HEK293 (cell line): ENCODE measurements at regions not wholly inside any gene's neighbourhood (a gene's known extent, or its start where the extent isn't known, plus 50 kb on each side); places are given as distances from the start of the nearest gene placed in this dataset.

ENCODE experiments used
- CTCF ChIA-PET: fragments of 350-600 bp; formaldehyde crosslinking; extraction: SDS; loops from one replicate; lab custom pipeline; 2021; ENCODE audit warnings: antibody characterized with exemption; lab: Yijun Ruan, JAX
- POLR2A ChIA-PET: fragments of 300-600 bp; formaldehyde crosslinking; extraction: SDS; loops from one replicate; lab custom pipeline; 2020; ENCODE audit warnings: antibody characterized with exemption, inconsistent platforms; lab: Yijun Ruan, JAX
- H3K27ac ChIP-seq: fragments of 200-500 bp; sonication (Bioruptor generic); 2 replicates; pipeline ENCODE4 v1.5.1; 2014; ENCODE audit warnings: low read depth, low read length, control low read depth, inconsistent platforms; ENCODE audit errors: extremely low read depth
- H3K36me3 ChIP-seq, 2 experiments: fragments of 200-500 bp in 1 of 2; sonication (Bioruptor generic) in 1 of 2; 1 replicate in 1 of 2; 2 replicates in 1 of 2; pipeline ENCODE4 v1.5.1; 2014 to 2017; ENCODE audit warnings: inconsistent platforms in 2 of 2, low read length in 2 of 2; ENCODE audit not compliant: control insufficient read depth in 2 of 2, insufficient read depth in 1 of 2
- H3K4me1 ChIP-seq: fragments of 200-500 bp; sonication (Bioruptor generic); 2 replicates; pipeline ENCODE4 v1.5.1; 2014; ENCODE audit warnings: mild to moderate bottlenecking, low read length, inconsistent platforms; ENCODE audit not compliant: control insufficient read depth, insufficient read depth
- H3K4me3 ChIP-seq: 2 replicates; pipeline ENCODE4 v1.5.1; 2011; ENCODE audit warnings: low read depth, mild to moderate bottlenecking, control low read depth, low read length, moderate library complexity
- H3K9me3 ChIP-seq: fragments of 200-500 bp; sonication (Bioruptor generic); 2 replicates; pipeline ENCODE4 v1.5.1; 2014; ENCODE audit warnings: low read depth, low read length, inconsistent platforms; ENCODE audit not compliant: control insufficient read depth, insufficient read depth
- FEZF1 ChIP-seq: fragments of 450-650 bp; formaldehyde crosslinking; IDR thresholded peaks from 2 replicates; pipeline ENCODE4 v1.5.1; 2016; ENCODE audit warnings: missing biosample characterization, missing genetic modification characterization
- GLIS2 ChIP-seq: fragments of 450-650 bp; formaldehyde crosslinking; IDR thresholded peaks from 2 replicates; pipeline ENCODE4 v1.5.1; 2016; ENCODE audit warnings: missing biosample characterization, missing genetic modification characterization
- KLF9 ChIP-seq: fragments of 450-650 bp; formaldehyde crosslinking; IDR thresholded peaks from 2 replicates; pipeline ENCODE4 v1.5.1; 2016; ENCODE audit warnings: missing biosample characterization, missing genetic modification characterization, low read depth
- SCRT1 ChIP-seq: fragments of 450-650 bp; formaldehyde crosslinking; IDR thresholded peaks from 2 replicates; pipeline ENCODE4 v1.5.1; 2016; ENCODE audit warnings: missing biosample characterization, missing genetic modification characterization, borderline replicate concordance
- SP7 ChIP-seq: fragments of 450-650 bp; formaldehyde crosslinking; IDR thresholded peaks from 2 replicates; pipeline ENCODE4 v1.5.1; 2016; ENCODE audit warnings: missing biosample characterization, missing genetic modification characterization
- ZBTB21 ChIP-seq: fragments of 450-650 bp; formaldehyde crosslinking; IDR thresholded peaks from 2 replicates; pipeline ENCODE4 v1.5.1; 2017; ENCODE audit warnings: missing biosample characterization, missing genetic modification characterization
- ZEB2 ChIP-seq: fragments of 450-650 bp; formaldehyde crosslinking; IDR thresholded peaks from 2 replicates; pipeline ENCODE4 v1.5.1; 2016; ENCODE audit warnings: missing biosample characterization, missing genetic modification characterization
- ZFP3 ChIP-seq: fragments of 450-650 bp; formaldehyde crosslinking; IDR thresholded peaks from 2 replicates; pipeline ENCODE4 v1.5.1; 2016; ENCODE audit warnings: low read depth, missing biosample characterization, missing genetic modification characterization
- ZIC2 ChIP-seq: fragments of 450-650 bp; formaldehyde crosslinking; IDR thresholded peaks from 2 replicates; pipeline ENCODE4 v1.5.1; 2016; ENCODE audit warnings: missing biosample characterization, missing genetic modification characterization
- ZNF133 ChIP-seq: fragments of 450-650 bp; formaldehyde crosslinking; IDR thresholded peaks from 2 replicates; pipeline ENCODE4 v1.5.1; 2016; ENCODE audit warnings: missing biosample characterization, missing genetic modification characterization
- ZNF202 ChIP-seq: fragments of 450-650 bp; formaldehyde crosslinking; IDR thresholded peaks from 2 replicates; pipeline ENCODE4 v1.5.1; 2016; ENCODE audit warnings: missing biosample characterization, missing genetic modification characterization, borderline replicate concordance
- ZNF335 ChIP-seq: fragments of 450-650 bp; formaldehyde crosslinking; conservative IDR thresholded peaks from 2 replicates; pipeline ENCODE4 v1.5.1; 2016; ENCODE audit warnings: missing biosample characterization, missing genetic modification characterization
- ZNF416 ChIP-seq: fragments of 450-650 bp; formaldehyde crosslinking; IDR thresholded peaks from 2 replicates; pipeline ENCODE4 v1.5.1; 2016; ENCODE audit warnings: missing biosample characterization, missing genetic modification characterization
- ZNF433 ChIP-seq: fragments of 450-650 bp; formaldehyde crosslinking; IDR thresholded peaks from 2 replicates; pipeline ENCODE4 v1.5.1; 2016; ENCODE audit warnings: missing biosample characterization, missing genetic modification characterization, low read depth
- ZNF600 ChIP-seq: fragments of 450-650 bp; formaldehyde crosslinking; IDR thresholded peaks from 2 replicates; pipeline ENCODE4 v1.5.1; 2016; ENCODE audit warnings: missing biosample characterization, missing genetic modification characterization
- ZNF623 ChIP-seq: fragments of 450-650 bp; formaldehyde crosslinking; IDR thresholded peaks from 2 replicates; pipeline ENCODE4 v1.5.1; 2016; ENCODE audit warnings: missing biosample characterization, missing genetic modification characterization
- ZNF677 ChIP-seq: fragments of 450-650 bp; IDR thresholded peaks from 2 replicates; pipeline ENCODE4 v1.5.0; 2018; ENCODE audit warnings: missing biosample characterization, mild to moderate bottlenecking, missing genetic modification characterization, moderate library complexity
- ZNF707 ChIP-seq: fragments of 450-650 bp; formaldehyde crosslinking; IDR thresholded peaks from 2 replicates; pipeline ENCODE4 v1.5.1; 2016; ENCODE audit warnings: missing biosample characterization, missing genetic modification characterization
- ZNF76 ChIP-seq: fragments of 450-650 bp; formaldehyde crosslinking; IDR thresholded peaks from 2 replicates; pipeline ENCODE4; 2016; ENCODE audit warnings: low read depth, missing biosample characterization, missing genetic modification characterization, borderline replicate concordance
- ZNF768 ChIP-seq: fragments of 450-650 bp; formaldehyde crosslinking; IDR thresholded peaks from 2 replicates; pipeline ENCODE4 v1.5.1; 2018; ENCODE audit warnings: missing biosample characterization, mild to moderate bottlenecking, missing genetic modification characterization
- ZNF837 ChIP-seq: fragments of 450-650 bp; formaldehyde crosslinking; IDR thresholded peaks from 2 replicates; pipeline ENCODE4 v1.5.1; 2016; ENCODE audit warnings: missing biosample characterization, missing genetic modification characterization
- TF ChIP-seq, protein P1 (sequence below): fragments of 450-650 bp; formaldehyde crosslinking; IDR thresholded peaks from 2 replicates; pipeline ENCODE4 v1.5.1; 2016; ENCODE audit warnings: missing biosample characterization, missing genetic modification characterization
- TF ChIP-seq, protein P2 (sequence below): fragments of 450-650 bp; formaldehyde crosslinking; IDR thresholded peaks from 2 replicates; pipeline ENCODE4 v1.5.1; 2016; ENCODE audit warnings: missing biosample characterization, missing genetic modification characterization
- TF ChIP-seq, protein P3 (sequence below): fragments of 450-650 bp; formaldehyde crosslinking; IDR thresholded peaks from 2 replicates; pipeline ENCODE4 v1.5.1; 2017; ENCODE audit warnings: missing biosample characterization, missing genetic modification characterization
- TF ChIP-seq, protein P4 (sequence below): fragments of 450-650 bp; formaldehyde crosslinking; IDR thresholded peaks from 2 replicates; pipeline ENCODE4 v1.5.1; 2017; ENCODE audit warnings: missing biosample characterization, missing genetic modification characterization

DNA sequence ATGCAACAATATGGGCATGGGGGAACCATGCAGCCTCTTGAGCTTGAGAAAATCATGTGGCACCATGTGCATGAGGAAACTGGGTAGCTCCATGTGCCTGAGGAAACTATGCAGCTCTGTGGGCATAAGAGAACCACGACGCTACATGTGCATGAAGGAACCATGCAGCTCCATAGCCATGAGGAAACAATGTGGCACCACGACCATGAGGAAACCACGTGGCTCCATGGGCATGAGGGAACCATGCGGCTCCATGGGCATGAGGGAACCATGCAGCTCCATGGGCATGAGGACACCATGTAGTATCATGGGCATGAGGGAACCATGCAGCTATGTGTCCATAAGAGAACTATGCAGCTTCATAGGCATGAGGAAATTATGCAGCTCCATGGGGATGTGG lies 140.8 kb downstream of the CAVIN4 start (continued):
- TF ChIP-seq, protein P1, sequence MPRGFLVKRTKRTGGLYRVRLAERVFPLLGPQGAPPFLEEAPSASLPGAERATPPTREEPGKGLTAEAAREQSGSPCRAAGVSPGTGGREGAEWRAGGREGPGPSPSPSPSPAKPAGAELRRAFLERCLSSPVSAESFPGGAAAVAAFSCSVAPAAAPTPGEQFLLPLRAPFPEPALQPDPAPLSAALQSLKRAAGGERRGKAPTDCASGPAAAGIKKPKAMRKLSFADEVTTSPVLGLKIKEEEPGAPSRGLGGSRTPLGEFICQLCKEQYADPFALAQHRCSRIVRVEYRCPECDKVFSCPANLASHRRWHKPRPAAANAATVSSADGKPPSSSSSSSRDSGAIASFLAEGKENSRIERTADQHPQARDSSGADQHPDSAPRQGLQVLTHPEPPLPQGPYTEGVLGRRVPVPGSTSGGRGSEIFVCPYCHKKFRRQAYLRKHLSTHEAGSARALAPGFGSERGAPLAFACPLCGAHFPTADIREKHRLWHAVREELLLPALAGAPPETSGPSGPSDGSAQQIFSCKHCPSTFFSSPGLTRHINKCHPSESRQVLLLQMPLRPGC (tag by site-specific recombination): no peak

DNA sequence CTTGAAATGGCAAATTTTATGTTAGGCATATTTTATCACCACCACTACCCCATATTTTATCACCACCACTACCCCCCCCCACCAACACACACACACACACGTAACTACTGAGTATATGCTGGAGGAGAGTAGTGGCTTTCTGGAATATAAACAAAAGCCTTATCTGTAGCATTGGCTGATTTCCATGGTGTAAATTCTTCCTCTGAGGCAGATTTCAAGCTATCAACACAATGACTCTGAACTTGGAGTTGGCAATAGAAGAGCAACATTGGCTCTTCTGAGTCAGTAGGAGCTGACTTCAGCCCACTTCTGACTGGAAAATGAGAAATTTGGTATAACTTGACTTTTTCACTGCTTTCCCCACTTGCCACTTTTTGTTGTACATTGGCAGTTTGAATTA lies 143.0 kb downstream of the CAVIN4 start:
- TF ChIP-seq, protein P2, sequence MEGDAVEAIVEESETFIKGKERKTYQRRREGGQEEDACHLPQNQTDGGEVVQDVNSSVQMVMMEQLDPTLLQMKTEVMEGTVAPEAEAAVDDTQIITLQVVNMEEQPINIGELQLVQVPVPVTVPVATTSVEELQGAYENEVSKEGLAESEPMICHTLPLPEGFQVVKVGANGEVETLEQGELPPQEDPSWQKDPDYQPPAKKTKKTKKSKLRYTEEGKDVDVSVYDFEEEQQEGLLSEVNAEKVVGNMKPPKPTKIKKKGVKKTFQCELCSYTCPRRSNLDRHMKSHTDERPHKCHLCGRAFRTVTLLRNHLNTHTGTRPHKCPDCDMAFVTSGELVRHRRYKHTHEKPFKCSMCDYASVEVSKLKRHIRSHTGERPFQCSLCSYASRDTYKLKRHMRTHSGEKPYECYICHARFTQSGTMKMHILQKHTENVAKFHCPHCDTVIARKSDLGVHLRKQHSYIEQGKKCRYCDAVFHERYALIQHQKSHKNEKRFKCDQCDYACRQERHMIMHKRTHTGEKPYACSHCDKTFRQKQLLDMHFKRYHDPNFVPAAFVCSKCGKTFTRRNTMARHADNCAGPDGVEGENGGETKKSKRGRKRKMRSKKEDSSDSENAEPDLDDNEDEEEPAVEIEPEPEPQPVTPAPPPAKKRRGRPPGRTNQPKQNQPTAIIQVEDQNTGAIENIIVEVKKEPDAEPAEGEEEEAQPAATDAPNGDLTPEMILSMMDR (tag by site-specific recombination): no peak
- TF ChIP-seq ZNF76 (tag by site-specific recombination): no peak
- no peak for TF ChIP-seq ZEB2
- no peak for TF ChIP-seq ZNF433 (tag by site-specific recombination)
- TF ChIP-seq ZNF707 (tag by site-specific recombination): no peak
- TF ChIP-seq GLIS2 (tag by site-specific recombination): no peak
- TF ChIP-seq ZNF133 (tag by site-specific recombination): no peak
- TF ChIP-seq ZNF623: no peak
- no peak for TF ChIP-seq ZIC2 (tag by site-specific recombination)
- TF ChIP-seq, all 188 proteins: peak for 0
- POLR2A ChIA-PET: no interaction called here
- no peaks in the 10 kb centered on the region for H3K9me3 ChIP-seq
- no peak overlapping the region for H3K4me3 ChIP-seq
- no peaks in the 10 kb centered on the region for H3K4me1 ChIP-seq
- no peak overlapping the region for H3K27ac ChIP-seq
- no peaks in the 10 kb centered on the region for H3K36me3 ChIP-seq
- CTCF ChIA-PET: interaction anchor here (0.6 kb wide), 1 partner anchor 10 kb away, joined by 4 read pairs; no protein-coding TSS in a partner anchor

DNA sequence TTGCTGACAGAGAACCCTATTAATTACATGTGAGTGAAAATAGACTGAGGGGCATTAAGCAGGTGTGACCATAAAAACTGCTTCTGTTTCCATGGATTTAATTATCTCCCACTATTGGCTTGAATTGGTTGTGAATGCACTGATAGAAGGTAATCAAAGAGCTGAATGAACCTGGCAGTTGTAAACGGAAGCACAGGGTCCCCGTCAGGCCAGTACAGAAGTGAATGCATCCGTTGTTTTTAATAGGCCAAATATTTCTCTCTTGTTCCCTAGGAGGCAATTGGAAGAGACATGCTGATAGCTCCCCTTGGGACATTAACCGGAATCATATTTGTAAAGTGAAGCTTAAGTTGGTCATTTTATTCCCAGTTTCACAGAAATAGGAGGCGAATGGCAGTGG lies 147.0 kb downstream of the CAVIN4 start:
- no peaks in the 10 kb centered on the region for H3K9me3 ChIP-seq
- TF ChIP-seq ZFP3 (no peak), ZNF416 (tag by site-specific recombination) (no peak), ZNF335 (tag by site-specific recombination) (no peak), ZNF677 (tag by site-specific recombination) (no peak), ZNF600 (no peak), SP7 (tag by site-specific recombination) (no peak)
- no peak overlapping the region for H3K4me3 ChIP-seq
- no peaks in the 10 kb centered on the region for H3K4me1 ChIP-seq
- H3K27ac ChIP-seq: no peak overlapping the region
- POLR2A ChIA-PET: no interaction called here
- H3K36me3 ChIP-seq: no peaks in the 10 kb centered on the region
- CTCF ChIA-PET: interaction anchor here (1.4 to 3.1 kb wide), 2 partner anchors 11 to 123 kb away, joined by 8 to 15 read pairs; no protein-coding TSS in a partner anchor

DNA sequence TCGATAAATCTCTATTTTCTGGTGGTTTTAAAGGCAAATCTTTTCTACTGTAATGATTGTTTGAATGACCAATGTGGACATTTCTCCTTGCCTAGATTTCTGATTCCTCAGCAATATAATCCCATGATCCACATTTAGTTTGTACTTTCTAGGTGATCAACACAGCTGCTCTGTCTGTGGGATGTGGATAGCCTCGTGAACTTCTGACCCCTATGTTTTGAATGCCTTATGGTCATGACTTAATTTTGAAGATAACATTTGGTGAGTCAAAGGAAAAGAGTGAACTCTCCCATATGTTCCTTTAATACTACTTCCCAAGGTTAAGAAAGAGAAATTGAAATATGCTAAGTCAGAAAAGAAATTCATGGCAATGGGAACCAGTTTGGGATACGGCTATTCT lies 147.5 kb downstream of the CAVIN4 start:
- Histone ChIP-seq H3K4me1 (no peaks in the 10 kb centered on the region), H3K36me3 (no peaks in the 10 kb centered on the region), H3K27ac (no peak overlapping the region), H3K9me3 (no peaks in the 10 kb centered on the region)
- TF ChIP-seq ZBTB21 (tag by site-specific recombination): no peak
- TF ChIP-seq FEZF1 (tag by site-specific recombination): no peak
- no peak for TF ChIP-seq SCRT1 (tag by site-specific recombination)
- TF ChIP-seq ZNF837 (tag by site-specific recombination): no peak
- no peak for TF ChIP-seq KLF9 (tag by site-specific recombination)
- no peak for TF ChIP-seq ZNF202 (tag by site-specific recombination)
- TF ChIP-seq, protein P3, sequence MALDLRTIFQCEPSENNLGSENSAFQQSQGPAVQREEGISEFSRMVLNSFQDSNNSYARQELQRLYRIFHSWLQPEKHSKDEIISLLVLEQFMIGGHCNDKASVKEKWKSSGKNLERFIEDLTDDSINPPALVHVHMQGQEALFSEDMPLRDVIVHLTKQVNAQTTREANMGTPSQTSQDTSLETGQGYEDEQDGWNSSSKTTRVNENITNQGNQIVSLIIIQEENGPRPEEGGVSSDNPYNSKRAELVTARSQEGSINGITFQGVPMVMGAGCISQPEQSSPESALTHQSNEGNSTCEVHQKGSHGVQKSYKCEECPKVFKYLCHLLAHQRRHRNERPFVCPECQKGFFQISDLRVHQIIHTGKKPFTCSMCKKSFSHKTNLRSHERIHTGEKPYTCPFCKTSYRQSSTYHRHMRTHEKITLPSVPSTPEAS: no peak
- TF ChIP-seq ZNF768 (tag by site-specific recombination): no peak
- TF ChIP-seq, protein P4, sequence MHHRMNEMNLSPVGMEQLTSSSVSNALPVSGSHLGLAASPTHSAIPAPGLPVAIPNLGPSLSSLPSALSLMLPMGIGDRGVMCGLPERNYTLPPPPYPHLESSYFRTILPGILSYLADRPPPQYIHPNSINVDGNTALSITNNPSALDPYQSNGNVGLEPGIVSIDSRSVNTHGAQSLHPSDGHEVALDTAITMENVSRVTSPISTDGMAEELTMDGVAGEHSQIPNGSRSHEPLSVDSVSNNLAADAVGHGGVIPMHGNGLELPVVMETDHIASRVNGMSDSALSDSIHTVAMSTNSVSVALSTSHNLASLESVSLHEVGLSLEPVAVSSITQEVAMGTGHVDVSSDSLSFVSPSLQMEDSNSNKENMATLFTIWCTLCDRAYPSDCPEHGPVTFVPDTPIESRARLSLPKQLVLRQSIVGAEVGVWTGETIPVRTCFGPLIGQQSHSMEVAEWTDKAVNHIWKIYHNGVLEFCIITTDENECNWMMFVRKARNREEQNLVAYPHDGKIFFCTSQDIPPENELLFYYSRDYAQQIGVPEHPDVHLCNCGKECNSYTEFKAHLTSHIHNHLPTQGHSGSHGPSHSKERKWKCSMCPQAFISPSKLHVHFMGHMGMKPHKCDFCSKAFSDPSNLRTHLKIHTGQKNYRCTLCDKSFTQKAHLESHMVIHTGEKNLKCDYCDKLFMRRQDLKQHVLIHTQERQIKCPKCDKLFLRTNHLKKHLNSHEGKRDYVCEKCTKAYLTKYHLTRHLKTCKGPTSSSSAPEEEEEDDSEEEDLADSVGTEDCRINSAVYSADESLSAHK (tag by site-specific recombination): no peak
- TF ChIP-seq, all 188 proteins: peak for 0
- CTCF ChIA-PET: interaction anchor here (3.1 kb wide), 1 partner anchor 11 kb away, joined by 15 read pairs; no protein-coding TSS in a partner anchor
- H3K4me3 ChIP-seq: no peak overlapping the region
- POLR2A ChIA-PET: no interaction called here
